ENCODE measurements at regions not wholly inside any gene's neighbourhood (a gene's known extent, or its start where the extent isn't known, plus 50 kb on each side); places are given as distances from the start of the nearest gene placed in this dataset.
"Not testable (repeated sequence)": the region's sequence is repeated elsewhere in the genome, so short reads cannot be mapped to it uniquely, and the experiment has no call there.

- not testable (repeated sequence) for TF ChIP-seq POLR2AphosphoS5, POLR2A (IDR thresholded peaks at IDR 0.05)
Observed at GRCh38 chr2:242130682-242131081, 261.2 kb downstream of the RTP5 start.

Measured in suprapubic skin (tissue), 4 donors.